Uterus (tissue), 3 donors: ENCODE measurements at regions not wholly inside any gene's neighbourhood (a gene's known extent, or its start where the extent isn't known, plus 50 kb on each side); places are given as distances from the start of the nearest gene placed in this dataset.

Source experiments
- DNase-seq, 2 donors: peaks; one replicate each; pipeline ENCODE4 v3.0.0-alpha.2; 2019 to 2020
- H3K27ac ChIP-seq, 2 donors: fragments of 200-600 bp; sonication (generic); 1 replicate in 1 of 2; 2 replicates in 1 of 2; pipeline ENCODE4 v1.5.1; 2016 to 2018
- H3K27me3 ChIP-seq, 2 donors: fragments of 200-600 bp; sonication (generic); one replicate each; pipeline ENCODE4 v1.5.1; 2018 to 2019; ENCODE audit warnings: control low read depth in 1 of 2
- H3K36me3 ChIP-seq, 2 donors: fragments of 200-600 bp; sonication (generic); one replicate each; pipeline ENCODE4 v1.5.1; 2019; ENCODE audit warnings: control low read depth in 1 of 2
- H3K4me1 ChIP-seq, 2 donors: fragments of 200-600 bp; sonication (generic); one replicate each; pipeline ENCODE4 v1.5.1; 2018 to 2019; ENCODE audit warnings: control low read depth in 1 of 2
- H3K4me3 ChIP-seq, 2 donors: fragments of 200-600 bp; sonication (generic); 1 replicate in 1 of 2; 2 replicates in 1 of 2; pipeline ENCODE4 v1.5.1; 2018 to 2019; ENCODE audit warnings: mild to moderate bottlenecking in 1 of 2
- H3K9me3 ChIP-seq, 2 donors: fragments of 200-600 bp; sonication (generic); one replicate each; pipeline ENCODE4 v1.5.1; 2019; ENCODE audit warnings: control low read depth in 1 of 2
- CTCF ChIP-seq, 4 experiments: fragments of 200-600 bp in 2 of 4; fragments of 450-650 bp in 2 of 4; sonication (generic) in 2 of 4; IDR thresholded peaks; one replicate each; pipeline ENCODE4 v1.5.1; 2016 to 2019; ENCODE audit warnings: antibody characterized with exemption in 4 of 4, mild to moderate bottlenecking in 2 of 4, moderate library complexity in 1 of 4
- POLR2A ChIP-seq, 2 donors: fragments of 450-650 bp; IDR thresholded peaks; one replicate each; pipeline ENCODE4 v1.6.1; 2016; ENCODE audit warnings: antibody characterized with exemption in 2 of 2, mild to moderate bottlenecking in 1 of 2, moderate library complexity in 1 of 2
- intact Hi-C: fragments of 100-400 bp; cut with DNase I; formaldehyde crosslinking; loops from one replicate; pipeline ENCODE4 v1.15.1; 2023; ENCODE audit warnings: low total_unique reads
- donor health status: DM: yes; HTN: yes; CAD: no.

- no peak for DNase-seq
- no peak overlapping the region for H3K4me3 ChIP-seq
- H3K27me3 ChIP-seq = no peaks in the 10 kb centered on the region
- H3K27ac ChIP-seq = no peak overlapping the region
- TF ChIP-seq CTCF (IDR thresholded peaks at IDR 0.05) = no peak
- TF ChIP-seq POLR2A (IDR thresholded peaks at IDR 0.05) = no peak
- no peaks in the 10 kb centered on the region for H3K4me1 ChIP-seq
- no peaks in the 10 kb centered on the region for H3K36me3 ChIP-seq
- intact Hi-C loops = no loop called here
- no peaks in the 10 kb centered on the region for H3K9me3 ChIP-seq
Observed at GRCh38 chr6:140105241-140105640, 730.8 kb upstream of the CITED2 start.

GRCh38 chr6:140101818-140102217 is 727.4 kb upstream of the CITED2 start:
- no peak for DNase-seq
- TF ChIP-seq POLR2A (IDR thresholded peaks at IDR 0.05) (no peak), CTCF (IDR thresholded peaks at IDR 0.05) (no peak)
- H3K27ac ChIP-seq = no peak overlapping the region
- no peaks in the 10 kb centered on the region for H3K27me3 ChIP-seq
- no peaks in the 10 kb centered on the region for H3K36me3 ChIP-seq
- intact Hi-C loops = no loop called here
- no peaks in the 10 kb centered on the region for H3K4me1 ChIP-seq
- H3K4me3 ChIP-seq = no peak overlapping the region
- no peaks in the 10 kb centered on the region for H3K9me3 ChIP-seq

DNA sequence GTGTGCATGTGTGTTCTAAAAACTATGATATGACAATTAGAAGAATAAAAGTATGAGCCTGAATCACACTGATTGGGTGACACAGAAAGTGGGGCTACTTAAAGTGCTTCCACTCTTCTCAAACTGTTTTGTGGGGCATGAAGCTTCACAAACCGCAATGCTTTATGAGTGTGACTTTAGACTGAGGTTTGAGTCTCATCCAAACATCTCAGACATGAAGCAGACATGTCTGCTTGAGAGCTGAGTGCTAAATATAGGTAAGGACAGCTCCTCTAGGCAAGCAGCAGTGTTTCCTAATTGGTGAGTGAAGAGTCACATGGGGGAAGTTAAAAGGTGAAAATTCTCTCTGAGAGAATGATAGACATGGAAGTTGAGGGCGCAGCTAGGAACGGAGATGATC is 726.9 kb upstream of the CITED2 start:
- DNase-seq = no peak
- Histone ChIP-seq H3K9me3 (no peaks in the 10 kb centered on the region), H3K36me3 (no peaks in the 10 kb centered on the region), H3K27me3 (no peaks in the 10 kb centered on the region), H3K4me1 (no peaks in the 10 kb centered on the region), H3K27ac (no peak overlapping the region), H3K4me3 (no peak overlapping the region)
- TF ChIP-seq CTCF (IDR thresholded peaks at IDR 0.05) (no peak), POLR2A (IDR thresholded peaks at IDR 0.05) (no peak)
- intact Hi-C loops = no loop called here

GRCh38 chr6:140095532-140095931 is 721.1 kb upstream of the CITED2 start:
- intact Hi-C loops = no loop called here

GRCh38 chr6:140091895-140092294 is 717.4 kb upstream of the CITED2 start:
- no peaks in the 10 kb centered on the region for H3K9me3 ChIP-seq
- intact Hi-C loops = no loop called here
- DNase-seq = no peak
- H3K27me3 ChIP-seq = no peaks in the 10 kb centered on the region
- TF ChIP-seq CTCF (IDR thresholded peaks at IDR 0.05) (no peak), POLR2A (IDR thresholded peaks at IDR 0.05) (no peak)
- no peak overlapping the region for H3K27ac ChIP-seq
- no peaks in the 10 kb centered on the region for H3K36me3 ChIP-seq
- no peaks in the 10 kb centered on the region for H3K4me1 ChIP-seq
- no peak overlapping the region for H3K4me3 ChIP-seq

More at GRCh38 chr6:140095532-140095931, 721.1 kb upstream of the CITED2 start:
- H3K4me3 ChIP-seq = no peak overlapping the region
- H3K27ac ChIP-seq = no peak overlapping the region
- H3K36me3 ChIP-seq = no peaks in the 10 kb centered on the region
- no peaks in the 10 kb centered on the region for H3K4me1 ChIP-seq
- no peak for DNase-seq
- H3K9me3 ChIP-seq = no peaks in the 10 kb centered on the region
- no peak for TF ChIP-seq CTCF (IDR thresholded peaks at IDR 0.05)
- TF ChIP-seq POLR2A (IDR thresholded peaks at IDR 0.05) = no peak
- H3K27me3 ChIP-seq = no peaks in the 10 kb centered on the region
